ENCODE measurements at regions not wholly inside any gene's neighbourhood (a gene's known extent, or its start where the extent isn't known, plus 50 kb on each side); places are given as distances from the start of the nearest gene placed in this dataset.

DNA sequence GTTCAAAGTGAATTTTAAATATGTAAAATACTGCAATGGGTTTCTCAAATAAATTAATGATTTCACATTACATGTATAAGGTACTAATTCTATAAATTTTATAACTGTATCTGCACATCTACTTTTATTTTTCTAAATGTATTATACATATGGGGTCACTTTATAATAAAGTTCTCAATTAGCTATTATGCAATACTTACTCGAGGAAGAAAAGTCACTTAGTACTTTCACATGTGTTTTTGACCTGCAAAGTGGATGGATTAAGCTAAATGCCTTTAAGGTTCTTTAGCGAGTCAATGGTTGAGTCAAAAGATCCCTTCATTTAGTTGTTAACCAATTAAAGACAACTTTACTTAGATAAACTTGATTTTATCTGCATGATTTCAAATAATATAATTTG is 437.8 kb downstream of the ANKRD7 start:
- TF ChIP-seq POLR2A (IDR thresholded peaks at IDR 0.05; ENCODE audit: low read depth, low read length) (no peak), POU2F2 (IDR thresholded peaks at IDR 0.05; ENCODE audit: low read depth, low read length) (no peak), TAF1 (IDR thresholded peaks at IDR 0.05; ENCODE audit: low read depth, low read length) (no peak), SPI1 (IDR thresholded peaks at IDR 0.05; ENCODE audit: low read depth, low read length) (no peak)
